ENCODE measurements at regions not wholly inside any gene's neighbourhood (a gene's known extent, or its start where the extent isn't known, plus 50 kb on each side); places are given as distances from the start of the nearest gene placed in this dataset.
"Not testable (repeated sequence)": the region's sequence is repeated elsewhere in the genome, so short reads cannot be mapped to it uniquely, and the experiment has no call there.

DNA sequence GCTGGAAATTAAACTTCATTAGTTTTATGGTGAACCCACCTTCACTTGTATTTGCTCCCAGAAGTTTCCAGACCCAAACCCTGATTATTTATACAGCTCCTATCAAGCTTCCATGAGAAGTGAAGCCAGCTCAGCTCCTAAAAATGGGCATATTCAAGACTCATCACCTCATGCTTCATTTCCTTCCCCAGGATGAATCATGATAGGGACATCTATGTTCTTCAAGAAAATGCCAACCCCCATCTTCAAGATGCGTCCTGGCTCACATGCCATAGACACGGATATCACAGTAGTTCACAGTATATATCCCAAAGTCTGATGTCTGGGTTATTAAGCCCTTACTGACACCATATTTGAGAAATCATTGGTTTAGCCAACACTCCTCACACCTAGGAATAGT is 217.6 kb downstream of the NPR3 start:
- peak; percentile 80 for DNase-seq (ENCODE audit: low read depth)

DNA sequence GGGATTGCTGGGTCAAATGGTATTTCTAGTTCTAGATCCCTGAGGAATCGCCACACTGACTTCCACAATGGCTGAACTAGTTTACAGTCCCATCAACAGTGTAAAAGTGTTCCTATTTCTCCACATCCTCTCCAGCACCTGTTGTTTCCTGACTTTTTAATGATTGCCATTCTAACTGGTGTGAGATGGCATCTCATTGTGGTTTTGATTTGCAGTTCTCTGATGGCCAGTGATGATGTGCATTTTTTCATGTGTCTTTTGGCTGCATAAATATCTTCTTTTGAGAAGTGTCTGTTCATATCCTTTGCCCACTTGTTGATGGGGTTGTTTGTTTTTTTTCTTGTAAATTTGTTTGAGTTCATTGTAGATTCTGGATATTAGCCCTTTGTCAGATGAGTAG is 220.3 kb downstream of the NPR3 start:
- not testable (repeated sequence) for DNase-seq (ENCODE audit: low read depth)

GRCh38 chr5:32932241-32932935 is 221.3 kb downstream of the NPR3 start:
- no peak for DNase-seq (ENCODE audit: low read depth)

- peak; percentile 58 for DNase-seq (ENCODE audit: low read depth)
Measured at GRCh38 chr5:32933692-32934091, 222.6 kb downstream of the NPR3 start.

- DNase-seq (ENCODE audit: low read depth) = no peak
Measured at GRCh38 chr5:32934529-32934928, 223.4 kb downstream of the NPR3 start.

DNA sequence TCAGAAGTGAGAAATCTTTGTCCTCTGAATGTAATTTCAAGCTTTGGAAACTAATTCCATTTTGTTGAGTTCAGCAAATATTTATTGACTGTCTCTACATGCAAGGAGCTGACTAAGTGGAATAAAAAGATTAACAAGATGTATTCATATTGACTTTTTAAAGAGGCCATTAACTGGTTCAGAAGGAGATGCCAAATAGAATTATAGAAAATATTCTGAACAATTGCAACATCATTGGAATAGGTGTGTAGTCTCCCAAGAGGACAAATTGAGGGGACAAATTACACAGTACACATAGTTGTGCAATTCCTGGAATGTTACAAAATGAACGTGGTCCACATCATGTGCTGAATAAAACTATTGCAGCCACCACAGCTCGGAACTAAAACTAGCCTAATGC is 224.2 kb downstream of the NPR3 start:
- no peak for DNase-seq (ENCODE audit: low read depth)

DNA sequence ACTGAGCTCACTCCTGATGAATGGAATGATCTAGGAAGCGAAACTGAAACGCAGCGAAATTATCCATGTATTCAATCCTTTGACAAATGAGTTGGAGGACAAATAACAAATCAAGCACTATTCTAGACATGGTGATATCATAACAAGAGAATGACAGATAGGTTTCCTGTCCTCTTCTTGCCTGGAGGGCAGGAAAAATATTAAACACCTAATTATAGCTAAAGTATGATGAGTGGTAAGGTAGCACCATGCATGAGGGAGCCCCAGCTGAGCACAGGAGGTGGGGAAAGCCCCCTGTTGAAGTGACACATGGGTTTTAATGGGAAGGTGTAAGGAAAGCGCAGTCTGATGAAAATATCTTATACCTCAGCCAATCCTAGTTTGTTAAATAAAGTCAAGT is 225.2 kb downstream of the NPR3 start:
- DNase-seq (ENCODE audit: low read depth) = peak; percentile 57

DNA sequence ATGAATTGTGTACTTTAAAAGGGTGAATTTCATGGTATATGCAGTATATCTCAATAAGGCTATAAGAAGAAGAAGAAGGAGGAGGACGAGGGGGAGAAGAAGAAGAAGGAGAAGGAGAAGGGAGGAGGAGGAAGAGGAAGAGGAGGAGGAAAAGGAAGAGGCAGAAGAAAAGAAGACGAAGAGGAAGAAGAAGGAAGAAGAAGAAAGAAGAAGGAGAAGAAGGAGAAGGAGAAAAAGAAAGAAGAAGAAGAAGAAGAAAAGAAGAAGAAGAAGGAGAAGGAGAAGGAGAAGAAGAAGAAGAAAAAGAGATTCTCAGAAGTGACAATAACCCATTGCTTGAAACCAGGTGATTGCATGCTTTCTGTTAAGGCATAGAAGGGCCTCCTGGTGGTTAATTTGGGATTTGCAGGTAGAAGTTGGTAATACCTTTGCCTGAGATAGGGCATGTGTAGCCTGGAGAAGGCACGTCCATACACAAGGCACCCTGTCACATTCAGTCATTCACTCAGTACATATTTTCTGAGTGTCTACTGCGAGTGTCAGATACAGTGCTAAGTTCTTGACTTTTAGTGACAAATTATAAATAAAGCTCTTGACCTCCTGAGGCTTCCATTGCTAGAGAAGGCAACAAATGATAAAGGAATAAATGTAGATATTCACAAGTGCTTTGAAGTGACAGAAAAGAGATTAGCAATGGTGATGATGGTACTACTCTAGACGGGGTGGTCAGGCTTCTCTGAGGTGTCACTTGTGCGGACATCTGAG is 231.3 kb downstream of the NPR3 start:
- peak; percentile 41 for DNase-seq (ENCODE audit: low read depth)

DNA sequence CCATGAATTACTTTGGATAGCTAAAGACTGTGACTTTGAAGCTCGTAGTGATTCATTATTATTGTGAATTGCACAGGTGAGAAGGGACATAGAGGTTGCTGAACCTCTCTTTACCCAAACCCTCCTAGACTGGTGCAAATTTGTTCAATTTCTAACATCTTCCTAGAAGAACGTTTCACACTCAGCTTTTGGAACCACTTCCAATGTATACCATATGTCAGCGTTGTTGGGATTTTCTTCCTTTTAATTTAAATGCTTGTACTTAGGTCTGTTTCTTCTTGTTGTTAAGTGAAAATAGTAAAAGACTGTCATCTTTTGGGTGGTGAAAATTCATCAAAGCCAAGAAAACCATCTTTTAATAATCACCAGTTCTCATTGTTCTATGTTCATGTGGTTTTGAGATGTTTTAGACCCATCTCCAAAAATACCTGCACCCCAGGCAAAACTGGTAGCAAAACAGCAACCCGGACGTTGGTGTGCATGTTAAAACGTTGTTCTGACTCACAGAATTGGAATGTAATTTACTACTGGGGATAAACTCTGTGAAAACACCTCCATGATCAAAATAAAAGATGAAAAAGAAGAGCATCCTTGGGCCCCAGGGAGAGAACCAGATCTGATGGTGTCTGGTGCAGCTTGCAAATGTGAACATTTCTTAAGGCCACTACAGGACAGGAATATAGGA is 238.3 kb downstream of the NPR3 start:
- peak; percentile 65 for DNase-seq (ENCODE audit: low read depth)

GRCh38 chr5:32951003-32951402 is 239.9 kb downstream of the NPR3 start:
- no peak for DNase-seq (ENCODE audit: low read depth)

GRCh38 chr5:32951878-32952277 is 240.8 kb downstream of the NPR3 start:
- DNase-seq (ENCODE audit: low read depth) = no peak

- DNase-seq (ENCODE audit: low read depth) = not testable (repeated sequence)
Measured at GRCh38 chr5:32952421-32952820, 241.3 kb downstream of the NPR3 start.

DNA sequence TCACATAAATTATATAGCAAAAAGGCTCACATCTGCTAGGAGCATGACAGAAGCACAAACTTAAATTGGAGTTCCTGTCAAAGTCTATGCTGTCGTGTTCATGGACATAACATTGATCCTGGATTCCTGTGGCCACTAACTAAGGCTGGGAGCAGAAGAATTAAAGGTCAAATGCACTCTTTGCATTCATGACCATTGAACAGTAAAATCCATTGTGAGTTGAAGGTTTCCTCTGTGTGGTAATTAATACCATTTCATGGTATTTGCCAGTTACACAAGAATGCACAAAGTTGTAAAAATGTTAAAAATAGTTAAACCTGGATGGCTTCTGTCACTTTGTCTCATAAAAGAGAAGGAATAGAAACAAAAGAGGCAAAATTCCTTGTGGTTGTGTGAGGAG is 242.6 kb downstream of the NPR3 start:
- no peak for DNase-seq (ENCODE audit: low read depth)

DNA sequence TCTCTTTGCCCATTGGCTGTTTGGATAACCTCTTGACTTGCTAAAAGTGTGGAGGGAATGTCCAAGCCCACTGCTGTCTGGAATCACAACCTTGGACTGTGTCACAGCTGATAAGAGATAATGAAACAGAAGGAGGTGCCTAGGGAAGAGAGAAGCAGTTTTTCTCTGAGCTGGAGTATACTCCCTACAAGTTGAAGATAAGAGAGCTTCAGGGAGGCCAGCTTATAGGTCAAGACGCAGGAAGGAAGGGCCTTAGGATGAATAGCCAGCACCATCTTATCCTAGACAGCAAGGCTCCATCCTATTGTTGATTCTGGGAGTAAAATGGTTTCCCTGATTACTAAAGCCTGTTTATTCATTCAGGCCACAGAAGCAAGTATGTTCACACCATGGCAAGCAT is 244.7 kb downstream of the NPR3 start:
- no peak for DNase-seq (ENCODE audit: low read depth)

DNA sequence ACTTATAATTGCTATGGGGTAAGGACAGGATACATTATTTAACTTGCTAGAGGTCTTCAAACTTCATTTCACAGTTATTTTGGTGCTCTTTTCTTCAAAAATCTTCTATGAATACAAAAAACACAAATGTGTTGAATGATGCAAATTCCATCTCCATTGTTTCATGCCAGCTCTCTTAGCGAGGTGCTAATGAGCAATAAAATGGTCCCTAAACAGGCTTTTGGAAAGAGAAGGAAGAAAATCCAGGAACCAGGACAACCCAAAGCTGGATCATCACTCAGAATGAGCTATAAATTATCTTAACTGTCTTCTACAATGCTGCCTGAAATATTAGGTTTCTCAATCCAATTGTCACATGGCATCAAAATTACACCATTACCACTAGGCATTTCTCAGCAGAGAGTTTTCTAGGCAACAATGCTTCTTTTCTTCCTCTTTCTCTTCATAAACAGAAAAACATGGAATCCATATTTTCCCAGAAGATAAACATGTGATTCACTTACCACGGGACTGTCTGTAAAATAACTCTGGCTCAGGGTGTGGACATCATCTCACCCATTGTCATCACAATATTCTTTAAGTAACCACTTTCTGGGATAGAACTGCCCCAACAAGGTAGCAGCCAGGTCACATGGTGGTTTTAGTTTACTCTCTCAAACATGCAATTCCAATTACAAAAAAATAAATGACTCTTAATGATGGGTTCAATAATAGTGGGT is 249.4 kb downstream of the NPR3 start:
- no peak for DNase-seq (ENCODE audit: low read depth)

DNA sequence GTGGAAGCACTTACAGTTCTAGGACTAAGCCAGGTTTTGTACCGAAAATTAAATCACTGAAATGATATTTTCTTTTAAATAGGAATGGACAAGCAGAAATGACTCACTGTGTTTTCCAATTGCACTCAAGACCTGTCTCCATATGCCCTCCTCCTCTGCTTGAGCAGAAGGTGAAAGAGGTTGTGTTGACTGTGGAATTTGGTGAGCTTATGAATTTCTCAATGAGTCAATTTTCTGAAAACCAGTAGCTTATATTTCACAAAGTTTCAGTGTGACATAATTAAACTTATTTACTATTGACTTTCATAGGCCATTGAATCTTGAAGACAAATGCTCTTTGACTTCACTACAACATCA is 249.9 kb downstream of the NPR3 start:
- DNase-seq (ENCODE audit: low read depth) = peak; percentile 11

- no peak for DNase-seq (ENCODE audit: low read depth)
Measured at GRCh38 chr5:32964261-32964660, 253.1 kb downstream of the NPR3 start.

- no peak for DNase-seq (ENCODE audit: low read depth)
Measured at GRCh38 chr5:32973646-32974045, 262.5 kb downstream of the NPR3 start.

DNA sequence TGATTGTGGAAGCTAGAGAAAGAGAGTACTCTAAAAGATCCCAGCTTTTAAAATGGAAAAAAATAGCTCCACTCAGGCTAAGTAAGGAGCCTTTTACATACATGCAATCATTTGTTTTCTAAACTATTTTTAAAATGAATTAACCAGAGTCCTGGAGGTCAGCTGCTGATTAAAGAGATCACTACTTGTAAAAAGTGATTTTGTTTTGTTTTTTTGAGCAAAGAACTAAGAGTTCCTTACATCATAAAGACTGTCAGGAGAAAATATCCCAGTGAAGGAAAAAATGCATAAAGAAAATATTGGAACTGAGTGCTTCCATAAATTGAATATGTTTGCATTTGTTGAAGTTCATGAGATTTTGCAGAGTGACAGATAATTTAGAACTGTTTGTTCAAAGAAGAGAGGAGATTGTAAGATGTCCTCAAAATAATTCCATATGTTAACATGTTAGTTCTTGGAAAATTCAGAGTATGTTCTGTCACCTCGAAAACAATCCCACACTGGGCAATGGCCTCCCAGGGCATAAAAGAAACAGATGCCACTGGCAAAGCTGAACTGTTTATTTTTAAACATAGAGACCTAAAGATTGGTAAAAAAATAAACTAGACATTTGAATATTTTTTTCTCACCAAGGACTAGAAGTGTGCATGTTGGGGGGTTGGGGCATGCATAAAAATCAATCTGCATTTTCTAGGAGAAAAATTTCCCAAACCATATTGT is 264.7 kb downstream of the NPR3 start:
- no peak for DNase-seq (ENCODE audit: low read depth)

DNA sequence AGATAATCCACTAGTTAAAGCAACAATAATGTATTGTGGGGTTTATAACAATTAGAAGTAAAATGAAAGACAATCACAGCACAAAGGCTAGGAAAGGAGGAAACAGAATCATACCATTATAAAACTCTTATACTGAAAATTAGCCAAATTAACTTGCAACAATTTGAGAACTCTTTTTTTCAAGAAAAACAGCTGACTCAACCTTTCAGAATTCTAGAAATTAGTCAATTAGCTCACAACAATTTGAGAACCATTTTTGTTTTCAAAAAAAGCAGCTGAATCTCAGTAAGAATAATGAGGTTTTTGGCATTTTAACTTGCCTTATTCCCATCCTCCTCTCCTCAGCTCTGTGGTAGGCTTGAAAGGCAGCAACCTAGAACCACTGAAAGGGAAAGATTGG is 269.9 kb downstream of the NPR3 start:
- DNase-seq (ENCODE audit: low read depth) = no peak

DNA sequence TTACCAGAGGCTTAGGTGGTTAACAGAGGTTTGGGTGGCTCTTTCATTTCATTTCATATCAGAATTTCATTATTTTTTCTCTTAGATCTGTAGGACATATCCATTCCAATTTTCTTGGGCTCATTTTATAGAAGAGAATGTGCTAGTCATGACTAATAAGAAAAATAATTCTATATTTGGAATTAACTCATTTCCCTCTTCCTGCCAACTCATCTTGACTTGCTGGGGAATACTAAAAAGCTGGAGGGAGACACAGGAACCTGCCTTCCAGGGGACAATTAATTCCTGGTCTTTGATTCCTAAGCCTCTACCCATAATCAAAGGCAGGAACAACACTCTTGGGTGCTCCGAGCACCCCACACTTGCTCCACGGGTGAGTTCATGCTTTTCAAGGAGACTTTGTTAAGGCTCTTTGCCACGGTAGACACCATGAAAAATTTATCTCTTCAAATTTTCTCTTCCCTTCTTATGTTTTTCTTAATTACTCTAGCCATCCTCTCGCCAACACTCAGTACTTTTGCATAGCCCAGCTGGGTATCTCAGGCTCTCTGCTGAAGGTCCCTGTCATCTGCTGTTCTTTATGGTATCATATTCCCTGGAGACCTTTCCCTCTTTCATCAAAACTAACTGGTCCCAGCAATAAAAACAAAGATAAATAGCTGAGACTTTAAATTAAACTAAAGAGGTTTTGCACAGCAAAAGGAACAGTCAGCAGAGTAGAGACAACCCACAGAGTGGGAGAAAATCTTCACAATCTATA is 273.9 kb downstream of the NPR3 start:
- DNase-seq (ENCODE audit: low read depth) = peak; percentile 62

Measured in M059J (cell line).